ENCODE measurements at regions not wholly inside any gene's neighbourhood (a gene's known extent, or its start where the extent isn't known, plus 50 kb on each side); places are given as distances from the start of the nearest gene placed in this dataset.

DNA sequence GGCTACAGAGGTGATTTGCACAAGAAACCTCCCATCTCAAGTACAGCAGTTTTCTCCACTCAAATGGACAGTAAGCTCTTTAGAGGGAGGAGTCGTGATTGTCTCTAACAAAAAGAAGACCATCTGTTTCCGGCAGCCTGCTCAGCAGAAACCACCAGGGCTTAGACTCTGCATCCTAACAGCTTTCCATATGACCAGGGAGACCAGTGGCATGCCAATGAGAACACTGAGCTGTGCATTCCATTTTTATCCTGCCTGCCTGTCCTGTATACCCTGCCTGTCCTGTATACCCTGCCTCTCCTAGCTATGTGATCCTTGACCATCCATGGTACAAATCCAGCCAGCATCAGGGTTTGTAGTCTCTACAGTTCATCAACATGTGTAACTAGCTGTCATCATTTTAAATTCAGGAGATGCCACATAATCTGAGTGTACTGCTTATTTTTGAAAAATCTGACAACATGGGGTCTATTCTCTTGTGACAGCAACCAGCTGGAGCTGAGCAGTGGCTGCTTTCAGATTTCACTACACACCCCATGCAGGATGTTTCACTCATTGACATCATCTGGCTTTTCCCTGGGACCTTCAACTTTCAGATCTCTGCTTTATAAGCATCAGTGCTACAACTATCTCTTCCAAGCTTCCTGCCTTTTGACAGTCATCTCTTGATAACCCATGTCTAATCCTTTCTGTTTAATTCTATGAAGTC is 50.5 kb upstream of the POU2AF2 start:
- Histone ChIP-seq H3K4me3 (ENCODE audit: low read depth, low read length) (no peak overlapping the region), H3K79me2 (no peaks in the 10 kb centered on the region), H3K9ac (no peak overlapping the region), H3K27ac (no peak overlapping the region), H3K36me3 (ENCODE audit: control insufficient read depth, insufficient read depth, low read length) (no peaks in the 10 kb centered on the region), H3K4me1 (no peaks in the 10 kb centered on the region), H3K27me3 (ENCODE audit: control insufficient read depth, insufficient read depth, low read length) (no peaks in the 10 kb centered on the region), H3K4me2 (ENCODE audit: low read length) (no peak overlapping the region), H3K9me3 (ENCODE audit: control insufficient read depth, low read length) (no peaks in the 10 kb centered on the region), H2AFZ (no peak overlapping the region)
- TF ChIP-seq, protein P1, sequence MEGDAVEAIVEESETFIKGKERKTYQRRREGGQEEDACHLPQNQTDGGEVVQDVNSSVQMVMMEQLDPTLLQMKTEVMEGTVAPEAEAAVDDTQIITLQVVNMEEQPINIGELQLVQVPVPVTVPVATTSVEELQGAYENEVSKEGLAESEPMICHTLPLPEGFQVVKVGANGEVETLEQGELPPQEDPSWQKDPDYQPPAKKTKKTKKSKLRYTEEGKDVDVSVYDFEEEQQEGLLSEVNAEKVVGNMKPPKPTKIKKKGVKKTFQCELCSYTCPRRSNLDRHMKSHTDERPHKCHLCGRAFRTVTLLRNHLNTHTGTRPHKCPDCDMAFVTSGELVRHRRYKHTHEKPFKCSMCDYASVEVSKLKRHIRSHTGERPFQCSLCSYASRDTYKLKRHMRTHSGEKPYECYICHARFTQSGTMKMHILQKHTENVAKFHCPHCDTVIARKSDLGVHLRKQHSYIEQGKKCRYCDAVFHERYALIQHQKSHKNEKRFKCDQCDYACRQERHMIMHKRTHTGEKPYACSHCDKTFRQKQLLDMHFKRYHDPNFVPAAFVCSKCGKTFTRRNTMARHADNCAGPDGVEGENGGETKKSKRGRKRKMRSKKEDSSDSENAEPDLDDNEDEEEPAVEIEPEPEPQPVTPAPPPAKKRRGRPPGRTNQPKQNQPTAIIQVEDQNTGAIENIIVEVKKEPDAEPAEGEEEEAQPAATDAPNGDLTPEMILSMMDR (IDR thresholded peaks at IDR 0.05), result no peak

DNA sequence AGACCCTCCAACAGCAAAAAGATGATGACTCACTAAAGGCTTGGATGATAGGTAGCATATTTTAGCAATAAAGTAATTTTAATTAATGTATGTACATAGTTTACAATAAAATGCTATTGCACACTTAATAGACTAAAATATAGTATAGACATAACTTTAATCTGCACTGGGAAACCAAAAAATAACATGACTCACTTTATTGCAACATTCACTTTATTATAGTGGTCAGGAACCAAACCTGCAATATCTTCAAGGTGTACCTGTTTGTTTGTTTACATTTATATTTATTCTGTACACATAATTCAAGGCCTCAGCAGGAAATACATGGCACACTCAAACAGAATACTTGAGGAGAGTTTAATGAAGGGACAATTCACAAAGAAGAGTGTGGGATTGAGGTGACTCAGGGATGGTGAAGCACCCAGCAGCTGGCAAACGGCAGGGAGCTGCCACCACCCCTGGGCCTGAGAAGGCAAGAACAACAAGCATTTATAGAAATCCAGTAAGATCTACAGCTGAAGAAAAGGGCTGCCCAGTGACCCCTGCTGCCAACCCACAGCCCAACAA is 51.5 kb upstream of the POU2AF2 start:
- Histone ChIP-seq H2AFZ (no peak overlapping the region), H3K36me3 (ENCODE audit: control insufficient read depth, insufficient read depth, low read length) (no peaks in the 10 kb centered on the region), H3K4me3 (ENCODE audit: low read depth, low read length) (no peak overlapping the region), H3K4me2 (ENCODE audit: low read length) (no peak overlapping the region), H3K4me1 (no peaks in the 10 kb centered on the region), H3K27ac (no peak overlapping the region), H3K9me3 (ENCODE audit: control insufficient read depth, low read length) (no peaks in the 10 kb centered on the region), H3K79me2 (no peaks in the 10 kb centered on the region), H3K9ac (no peak overlapping the region), H3K27me3 (ENCODE audit: control insufficient read depth, insufficient read depth, low read length) (no peaks in the 10 kb centered on the region)
- TF ChIP-seq, protein P1 (IDR thresholded peaks at IDR 0.05), result no peak

DNA sequence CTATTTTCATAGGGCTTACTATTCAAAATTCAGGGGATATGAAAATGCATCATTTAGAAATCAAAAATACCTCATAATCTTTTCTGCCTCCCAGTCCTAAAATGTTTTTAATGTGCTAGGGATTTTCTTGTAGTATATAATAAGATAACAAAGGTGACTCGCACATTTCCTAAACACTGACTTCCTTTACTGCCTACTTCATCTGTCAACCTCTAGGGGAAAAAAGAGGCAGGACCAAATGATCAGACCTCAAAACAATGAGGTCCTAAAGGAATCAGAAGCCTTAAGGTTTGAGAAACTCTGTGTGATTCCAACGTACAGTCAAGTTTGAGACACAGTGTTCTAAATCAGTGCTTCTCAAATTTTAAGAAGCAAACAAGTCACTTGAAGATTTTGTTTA is 56.1 kb upstream of the POU2AF2 start:
- Histone ChIP-seq H3K9me3 (ENCODE audit: control insufficient read depth, low read length) (no peaks in the 10 kb centered on the region), H3K79me2 (no peaks in the 10 kb centered on the region), H3K4me2 (ENCODE audit: low read length) (no peak overlapping the region), H2AFZ (no peak overlapping the region), H3K36me3 (ENCODE audit: control insufficient read depth, insufficient read depth, low read length) (no peaks in the 10 kb centered on the region), H3K9ac (no peak overlapping the region), H3K27me3 (ENCODE audit: control insufficient read depth, insufficient read depth, low read length) (no peaks in the 10 kb centered on the region), H3K4me3 (ENCODE audit: low read depth, low read length) (no peak overlapping the region), H3K4me1 (no peaks in the 10 kb centered on the region), H3K27ac (no peak overlapping the region)
- TF ChIP-seq, protein P1 (IDR thresholded peaks at IDR 0.05), result no peak

DNA sequence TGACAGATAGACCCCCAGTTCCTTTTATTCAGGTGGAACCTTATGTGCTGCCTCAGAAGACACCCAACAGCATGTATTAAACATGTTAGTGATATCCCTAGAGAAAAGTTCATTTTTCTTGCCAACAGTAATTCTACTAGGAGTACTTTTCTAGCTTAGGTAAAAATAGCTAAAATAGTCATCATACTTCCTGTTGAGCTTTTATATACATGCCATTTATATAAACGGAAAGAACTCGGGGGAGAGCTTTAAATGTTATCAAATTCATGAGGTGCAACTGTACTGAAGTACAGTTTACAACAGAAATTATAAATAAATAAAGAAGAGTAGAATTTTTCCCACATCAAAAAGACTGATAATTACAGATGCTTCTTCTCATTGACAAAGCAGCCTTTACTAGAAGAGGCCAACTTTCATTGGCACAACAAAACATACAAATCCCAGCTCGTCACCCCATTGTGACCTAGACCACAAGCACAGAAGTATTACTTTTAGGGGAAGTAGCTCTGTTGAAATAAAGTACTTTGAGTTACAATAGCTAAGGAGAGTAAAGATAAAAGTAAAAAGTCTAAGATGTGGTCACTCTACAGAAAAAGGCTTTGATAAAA is 59.1 kb upstream of the POU2AF2 start:
- H3K9me3 ChIP-seq (ENCODE audit: control insufficient read depth, low read length), result no peaks in the 10 kb centered on the region
- no peaks in the 10 kb centered on the region for H3K4me1 ChIP-seq
- no peaks in the 10 kb centered on the region for H3K79me2 ChIP-seq
- no peaks in the 10 kb centered on the region for H3K27me3 ChIP-seq (ENCODE audit: control insufficient read depth, insufficient read depth, low read length)
- TF ChIP-seq, protein P1 (IDR thresholded peaks at IDR 0.05), result no peak
- H3K4me3 ChIP-seq (ENCODE audit: low read depth, low read length), result no peak overlapping the region
- H3K9ac ChIP-seq, result no peak overlapping the region
- H2AFZ ChIP-seq, result no peak overlapping the region
- no peak overlapping the region for H3K27ac ChIP-seq
- no peak overlapping the region for H3K4me2 ChIP-seq (ENCODE audit: low read length)
- no peaks in the 10 kb centered on the region for H3K36me3 ChIP-seq (ENCODE audit: control insufficient read depth, insufficient read depth, low read length)
